SH-SY5Y (cell line): ENCODE measurements at regions not wholly inside any gene's neighbourhood (a gene's known extent, or its start where the extent isn't known, plus 50 kb on each side); places are given as distances from the start of the nearest gene placed in this dataset.

Source experiments
- GATA2 ChIP-seq: IDR thresholded peaks from 2 replicates; pipeline ENCODE4 v1.6.1; 2011; ENCODE audit warnings: mild to moderate bottlenecking, low read depth, low read length
- GATA3 ChIP-seq: IDR thresholded peaks from 2 replicates; pipeline ENCODE4 v1.6.1; 2011; ENCODE audit warnings: low read depth, mild to moderate bottlenecking, low read length, moderate library complexity

- TF ChIP-seq GATA3 (no peak), GATA2 (no peak)
Observed at GRCh38 chr1:98420376-98421084, 241.0 kb upstream of the SNX7 start.

DNA sequence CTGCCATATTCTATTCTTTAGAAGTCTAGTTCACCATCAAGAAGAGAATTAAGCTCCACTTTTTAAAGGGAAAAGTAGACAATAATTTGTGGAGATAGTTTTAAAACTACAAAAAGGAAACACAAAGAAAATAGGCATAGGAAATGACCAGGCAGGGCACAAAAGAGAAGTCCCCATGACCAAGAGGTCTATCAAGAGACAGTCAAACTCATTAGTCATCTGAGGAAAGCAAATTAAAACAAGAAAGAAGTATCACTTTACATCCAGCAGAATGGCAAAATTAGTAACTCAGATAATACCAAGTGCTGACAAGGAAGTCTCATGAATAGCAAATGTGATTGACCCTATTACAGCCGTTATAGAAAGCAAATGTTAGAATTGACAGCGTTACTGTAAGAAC is 243.7 kb upstream of the SNX7 start:
- TF ChIP-seq GATA3 (no peak), GATA2 (no peak)

GRCh38 chr1:98410082-98410481 is 251.4 kb upstream of the SNX7 start:
- TF ChIP-seq GATA2 (no peak), GATA3 (no peak)

DNA sequence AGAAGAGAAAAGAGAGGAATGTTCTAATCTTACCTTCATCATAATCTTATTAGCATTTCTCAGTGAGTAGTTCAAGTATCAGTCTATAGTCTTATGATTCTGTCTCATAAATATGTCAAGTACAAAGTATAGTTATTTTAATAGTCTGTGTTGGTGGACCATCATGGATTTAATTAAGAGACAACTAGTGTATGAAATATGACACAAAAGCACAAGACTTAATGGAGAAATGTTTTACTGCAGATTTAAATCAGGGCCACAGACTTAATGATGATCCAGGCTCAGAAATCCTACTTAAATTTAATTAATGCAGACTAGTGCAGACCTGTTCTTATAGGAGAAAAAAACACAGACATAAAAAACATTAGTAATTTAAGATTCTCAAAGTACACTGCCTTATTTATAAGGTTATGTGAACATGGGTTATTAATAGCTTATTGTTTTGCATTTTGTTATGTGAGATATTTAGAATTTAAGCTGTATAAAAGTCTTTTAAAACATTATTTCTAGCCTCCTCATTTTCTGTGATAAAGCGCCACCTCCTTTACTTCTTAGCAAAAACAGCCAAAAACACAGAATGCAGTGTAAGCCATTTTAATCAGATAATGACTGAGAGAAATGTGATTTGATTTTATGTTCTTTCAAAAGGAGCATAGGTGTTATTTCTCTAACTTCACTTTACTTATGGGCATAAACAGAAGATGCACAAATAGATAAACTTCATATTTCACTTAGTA is 255.0 kb upstream of the SNX7 start:
- TF ChIP-seq GATA2 (no peak), GATA3 (no peak)

DNA sequence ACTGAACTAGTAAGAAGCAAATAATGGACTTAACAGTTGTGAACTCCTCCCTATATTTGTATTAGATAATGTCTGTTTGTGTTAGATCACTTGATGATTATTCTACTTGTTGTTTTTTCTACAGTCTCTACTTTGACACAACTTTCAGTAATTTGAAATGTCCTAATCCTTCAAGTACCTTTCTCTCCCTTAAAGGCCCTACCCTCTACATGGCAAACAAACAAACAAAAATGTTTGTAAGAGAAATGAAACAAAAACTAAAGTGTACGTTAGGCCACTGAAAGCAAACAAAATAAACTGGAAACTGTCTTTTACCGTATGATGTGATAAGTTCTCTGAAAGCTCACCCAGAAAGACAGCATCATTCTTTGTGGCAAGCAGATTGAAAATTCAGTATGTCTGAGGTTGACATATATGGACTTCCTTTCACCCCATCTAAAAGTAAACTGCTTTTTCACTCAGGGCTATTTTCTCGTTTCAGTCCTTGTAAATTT is 255.9 kb upstream of the SNX7 start:
- TF ChIP-seq GATA2 (no peak), GATA3 (no peak)

GRCh38 chr1:98404866-98405265 is 256.7 kb upstream of the SNX7 start:
- no peak for TF ChIP-seq GATA2
- TF ChIP-seq GATA3 = no peak

GRCh38 chr1:98403963-98404480 is 257.5 kb upstream of the SNX7 start:
- TF ChIP-seq GATA2 = no peak
- no peak for TF ChIP-seq GATA3

GRCh38 chr1:98402860-98403259 is 258.7 kb upstream of the SNX7 start:
- no peak for TF ChIP-seq GATA2
- no peak for TF ChIP-seq GATA3

- TF ChIP-seq GATA2 = no peak
- TF ChIP-seq GATA3 = no peak
Observed at GRCh38 chr1:98400446-98400845, 261.1 kb upstream of the SNX7 start.

GRCh38 chr1:98399218-98399617 is 262.3 kb upstream of the SNX7 start:
- TF ChIP-seq GATA3 (no peak), GATA2 (no peak)

GRCh38 chr1:98398649-98399048 is 262.9 kb upstream of the SNX7 start:
- no peak for TF ChIP-seq GATA2
- no peak for TF ChIP-seq GATA3

DNA sequence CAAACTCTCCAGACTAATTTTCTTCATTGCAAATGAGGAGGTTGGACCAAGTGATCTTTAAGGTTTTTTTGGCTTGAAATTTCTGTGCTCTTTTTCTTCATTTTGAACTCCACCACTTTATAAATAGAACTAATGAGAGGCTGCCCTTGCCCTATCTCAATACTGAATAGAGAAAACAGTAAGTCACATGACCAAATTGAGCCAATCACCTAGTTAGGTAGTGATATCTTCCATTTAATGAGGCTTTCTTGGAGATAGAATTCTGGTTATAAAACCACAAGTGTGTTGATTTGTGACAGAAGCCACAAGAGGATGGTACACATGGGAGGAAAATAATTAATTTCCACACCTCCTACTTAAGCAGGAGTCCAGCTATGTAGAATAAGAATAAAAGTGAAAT is 263.4 kb upstream of the SNX7 start:
- TF ChIP-seq GATA2 (no peak), GATA3 (no peak)

GRCh38 chr1:98393719-98394118 is 267.8 kb upstream of the SNX7 start:
- TF ChIP-seq GATA2 (no peak), GATA3 (no peak)

- TF ChIP-seq GATA3 = no peak
- TF ChIP-seq GATA2 = no peak
Observed at GRCh38 chr1:98391175-98391574, 270.3 kb upstream of the SNX7 start.

DNA sequence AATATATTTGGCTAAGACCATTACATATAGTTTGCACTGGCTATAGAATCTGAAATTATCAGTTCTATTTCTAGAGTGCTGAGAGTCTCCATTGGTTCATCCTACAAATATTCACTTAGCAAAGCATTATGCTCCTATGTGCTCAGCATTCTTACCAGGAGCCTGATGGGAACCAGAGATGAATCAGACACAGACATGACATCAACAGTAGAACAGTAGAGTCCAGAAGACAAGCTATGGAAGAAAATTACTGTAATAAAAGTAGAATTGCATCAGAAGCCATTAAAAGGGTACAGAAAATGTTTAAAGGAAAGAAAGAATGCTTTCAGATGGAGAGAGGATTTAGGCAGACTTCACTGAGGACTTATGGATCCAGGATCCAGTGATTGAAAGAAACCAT is 271.7 kb upstream of the SNX7 start:
- TF ChIP-seq GATA3 (no peak), GATA2 (no peak)
